ENCODE measurements at regions not wholly inside any gene's neighbourhood (a gene's known extent, or its start where the extent isn't known, plus 50 kb on each side); places are given as distances from the start of the nearest gene placed in this dataset.

- TF ChIP-seq CTCF (IDR thresholded peaks at IDR 0.05) = no peak
- TF ChIP-seq, protein P1, sequence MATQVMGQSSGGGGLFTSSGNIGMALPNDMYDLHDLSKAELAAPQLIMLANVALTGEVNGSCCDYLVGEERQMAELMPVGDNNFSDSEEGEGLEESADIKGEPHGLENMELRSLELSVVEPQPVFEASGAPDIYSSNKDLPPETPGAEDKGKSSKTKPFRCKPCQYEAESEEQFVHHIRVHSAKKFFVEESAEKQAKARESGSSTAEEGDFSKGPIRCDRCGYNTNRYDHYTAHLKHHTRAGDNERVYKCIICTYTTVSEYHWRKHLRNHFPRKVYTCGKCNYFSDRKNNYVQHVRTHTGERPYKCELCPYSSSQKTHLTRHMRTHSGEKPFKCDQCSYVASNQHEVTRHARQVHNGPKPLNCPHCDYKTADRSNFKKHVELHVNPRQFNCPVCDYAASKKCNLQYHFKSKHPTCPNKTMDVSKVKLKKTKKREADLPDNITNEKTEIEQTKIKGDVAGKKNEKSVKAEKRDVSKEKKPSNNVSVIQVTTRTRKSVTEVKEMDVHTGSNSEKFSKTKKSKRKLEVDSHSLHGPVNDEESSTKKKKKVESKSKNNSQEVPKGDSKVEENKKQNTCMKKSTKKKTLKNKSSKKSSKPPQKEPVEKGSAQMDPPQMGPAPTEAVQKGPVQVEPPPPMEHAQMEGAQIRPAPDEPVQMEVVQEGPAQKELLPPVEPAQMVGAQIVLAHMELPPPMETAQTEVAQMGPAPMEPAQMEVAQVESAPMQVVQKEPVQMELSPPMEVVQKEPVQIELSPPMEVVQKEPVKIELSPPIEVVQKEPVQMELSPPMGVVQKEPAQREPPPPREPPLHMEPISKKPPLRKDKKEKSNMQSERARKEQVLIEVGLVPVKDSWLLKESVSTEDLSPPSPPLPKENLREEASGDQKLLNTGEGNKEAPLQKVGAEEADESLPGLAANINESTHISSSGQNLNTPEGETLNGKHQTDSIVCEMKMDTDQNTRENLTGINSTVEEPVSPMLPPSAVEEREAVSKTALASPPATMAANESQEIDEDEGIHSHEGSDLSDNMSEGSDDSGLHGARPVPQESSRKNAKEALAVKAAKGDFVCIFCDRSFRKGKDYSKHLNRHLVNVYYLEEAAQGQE (IDR thresholded peaks at IDR 0.05; ENCODE audit: insufficient read depth in 1 of 2, low read depth in 2 of 2, low read length in 1 of 2) = no peak
- no peak for TF ChIP-seq POLR2AphosphoS5 (IDR thresholded peaks at IDR 0.05; ENCODE audit: low read depth, low read length)
- no peak for TF ChIP-seq TCF7L2 (IDR thresholded peaks at IDR 0.05; ENCODE audit: low read depth, low read length)
Measured at GRCh38 chr6:15132167-15132566, 113.7 kb upstream of the JARID2 start.
